K562 (cell line): ENCODE measurements at regions not wholly inside any gene's neighbourhood (a gene's known extent, or its start where the extent isn't known, plus 50 kb on each side); places are given as distances from the start of the nearest gene placed in this dataset.

Experiments used
- ATAC-seq: fragments of 200-7000 bp; cut with Tn5 transposase; 3 replicates; pipeline ENCODE4 v1.9.1; 2020; ENCODE audit warnings: moderate library complexity
- BruUV-seq: library from RNA; stranded (reverse); fragments of 400-500 nt; replicated peaks from 2 replicates; lab custom pipeline; 2021; lab: Mats Ljungman, UMichigan
- CTCF ChIA-PET: fragments of 300-600 bp; formaldehyde crosslinking; extraction: SDS; loops from one replicate; lab custom pipeline; 2021; ENCODE audit warnings: low intra/inter-chr PET ratio; lab: Yijun Ruan, JAX
- POLR2A ChIA-PET: fragments of 300-600, 350-650 bp; sonication (Branson Sonifier 250); formaldehyde crosslinking; extraction: SDS; loops from one replicate; lab custom pipeline; 2021; ENCODE audit warnings: antibody characterized with exemption, inconsistent platforms; lab: Yijun Ruan, JAX
- DNase-seq, 4 experiments: peaks; one replicate each; pipeline versions ENCODE4 v3.0.0 to v3.0.0-alpha.2; 2011 to 2018; ENCODE audit warnings: low spot score in 3 of 4, mixed read lengths in 3 of 4; ENCODE audit errors: extremely low read depth in 1 of 4
- FAIRE-seq: peaks from 2 replicates; lab custom pipeline; 2011; peaks lifted over from hg19 to GRCh38; lab: Jason Lieb, UNC
- H2AFZ ChIP-seq: 2 replicates; pipeline ENCODE4 v1.6.0; 2011; ENCODE audit warnings: low read depth, low read length, control low read depth, inconsistent platforms
- H3K27ac ChIP-seq: fragments of 200-600 bp; 3 replicates; pipeline ENCODE4 v1.8.0; 2011; ENCODE audit warnings: low read depth, mild to moderate bottlenecking, control low read depth, inconsistent platforms, low read length, moderate library complexity, mixed read lengths; ENCODE audit errors: extremely low read depth
- H3K27me3 ChIP-seq, 2 experiments: fragments of 300-600 bp in 1 of 2; 2 replicates in 1 of 2; 3 replicates in 1 of 2; pipeline versions ENCODE4 v1.6.0 to v1.8.0; 2011; ENCODE audit warnings: inconsistent platforms in 2 of 2, low read length in 2 of 2, mild to moderate bottlenecking in 1 of 2, mixed read lengths in 1 of 2, moderate library complexity in 1 of 2; ENCODE audit not compliant: control insufficient read depth in 2 of 2, insufficient read depth in 2 of 2
- H3K36me3 ChIP-seq: fragments of 300-600 bp; 3 replicates; pipeline ENCODE4 v1.8.0; 2011; ENCODE audit warnings: mild to moderate bottlenecking, low read length, inconsistent platforms; ENCODE audit not compliant: control insufficient read depth, insufficient read depth
- H3K4me1 ChIP-seq, 2 experiments: fragments of 200-600 bp in 1 of 2; replicated peaks in 1 of 2; 2 replicates in 1 of 2; 3 replicates in 1 of 2; pipeline versions ENCODE4 v1.5.1 to v1.8.0; 2011; ENCODE audit warnings: inconsistent platforms in 2 of 2, low read length in 2 of 2, mild to moderate bottlenecking in 1 of 2, mixed read lengths in 1 of 2, moderate library complexity in 1 of 2; ENCODE audit not compliant: control insufficient read depth in 2 of 2, insufficient read depth in 2 of 2
- H3K4me2 ChIP-seq: 2 replicates; pipeline ENCODE4 v1.6.1; 2011; ENCODE audit warnings: low read length, control low read depth, inconsistent platforms, mixed read lengths; ENCODE audit not compliant: insufficient read depth
- H3K4me3 ChIP-seq: fragments of 200-600 bp; sonication (generic), shearing (Covaris generic); 2 replicates; pipeline ENCODE4 v1.5.1; 2016; ENCODE audit warnings: control low read depth, inconsistent platforms
- H3K79me2 ChIP-seq: fragments of 200-600 bp; 3 replicates; pipeline ENCODE4 v1.8.0; 2011; ENCODE audit warnings: low read length, inconsistent platforms; ENCODE audit not compliant: control insufficient read depth, insufficient read depth
- H3K9ac ChIP-seq, 2 experiments: 2 replicates each; pipeline versions ENCODE4 v1.6.0 to v1.6.1; 2011; ENCODE audit warnings: low read depth in 2 of 2, low read length in 2 of 2, control low read depth in 1 of 2, inconsistent platforms in 1 of 2, mild to moderate bottlenecking in 1 of 2, mixed read lengths in 1 of 2; ENCODE audit not compliant: insufficient read depth in 1 of 2
- H3K9me1 ChIP-seq: one replicate; pipeline ENCODE4 v1.6.0; 2011; ENCODE audit warnings: inconsistent platforms, mild to moderate bottlenecking, low read length, moderate library complexity; ENCODE audit not compliant: control insufficient read depth, insufficient read depth
- H3K9me3 ChIP-seq: replicated peaks from 2 replicates; pipeline ENCODE4 v1.5.1; 2011; ENCODE audit warnings: low read depth, low read length, inconsistent platforms; ENCODE audit not compliant: control insufficient read depth, insufficient read depth
- H4K20me1 ChIP-seq: replicated peaks from 2 replicates; pipeline ENCODE4 v1.6.1; 2011; ENCODE audit warnings: low read length, inconsistent platforms, mixed read lengths; ENCODE audit not compliant: control insufficient read depth, insufficient read depth
- CAMTA2 ChIP-seq: fragments of 250-450 bp; sonication (Bioruptor Pico); conservative IDR thresholded peaks from 2 replicates; pipeline ENCODE4 v1.5.1; 2022
- JUN ChIP-seq, 2 experiments: sonication (generic) in 1 of 2; formaldehyde crosslinking in 1 of 2; IDR thresholded peaks; 2 replicates each; pipeline versions ENCODE4 v1.6.1 to v1.8.0; 2012 to 2022; ENCODE audit warnings: borderline replicate concordance in 2 of 2, mild to moderate bottlenecking in 2 of 2, improper control_type of control experiment in 1 of 2, low read depth in 1 of 2, low read length in 1 of 2, missing genetic modification reagents in 1 of 2
- MIER1 ChIP-seq: fragments of 450-650 bp; IDR thresholded peaks from 2 replicates; pipeline ENCODE4 v1.6.1; 2016; ENCODE audit warnings: antibody characterized with exemption, mild to moderate bottlenecking, low read depth
- PHF21A ChIP-seq: fragments of 450-650 bp; IDR thresholded peaks from 2 replicates; pipeline ENCODE4 v1.6.1; 2017; ENCODE audit warnings: low read depth, borderline replicate concordance
- PML ChIP-seq: IDR thresholded peaks from 2 replicates; pipeline ENCODE4 v1.6.1; 2012; ENCODE audit warnings: low read length, inconsistent platforms
- PPARD ChIP-seq: fragments of 250-450 bp; sonication (Bioruptor Pico); IDR thresholded peaks from 2 replicates; pipeline ENCODE4 v1.8.0; 2022; ENCODE audit warnings: inconsistent platforms, mild to moderate bottlenecking, moderate library complexity
- PTRF ChIP-seq: fragments of 450-650 bp; IDR thresholded peaks from 2 replicates; pipeline ENCODE4 v1.6.1; 2016; ENCODE audit warnings: mild to moderate bottlenecking, missing genetic modification characterization, missing compliant biosample characterization
- TAF1 ChIP-seq: IDR thresholded peaks from 2 replicates; pipeline ENCODE4 v1.6.1; 2011; ENCODE audit warnings: mild to moderate bottlenecking, low read length, moderate library complexity; ENCODE audit not compliant: insufficient read depth, control insufficient read depth, severe bottlenecking; ENCODE audit errors: extremely low read depth
- ZFP36 ChIP-seq: fragments of 150-350 bp; IDR thresholded peaks from 2 replicates; pipeline ENCODE4 v1.6.1; 2018; ENCODE audit warnings: low read length, low read depth; ENCODE audit not compliant: partially characterized antibody
- ZNF609 ChIP-seq: sonication (generic); formaldehyde crosslinking; IDR thresholded peaks from 2 replicates; pipeline ENCODE4 v1.8.1; 2023; ENCODE audit warnings: missing genetic modification reagents, mild to moderate bottlenecking, borderline replicate concordance
- in situ Hi-C: fragments of 300-500 bp; cut with MboI; formaldehyde crosslinking; loops from 4 replicates; pipeline ENCODE4 v1.15.0; 2018; ENCODE audit warnings: inconsistent platforms, mixed read lengths
- intact Hi-C: fragments of 100-400 bp; cut with micrococcal nuclease; formaldehyde crosslinking; loops from 2 replicates; pipeline ENCODE4 v1.14.2; 2022

- no peak overlapping the region for H3K4me2 ChIP-seq
These were observed 193.8 kb upstream of the PRSS16 start for GRCh38 chr6:27053738-27054137.

More at GRCh38 chr6:27053738-27054137, 193.8 kb upstream of the PRSS16 start:
- no TSS peak for BruUV-seq
- FAIRE-seq (no peak), DNase-seq (no peak), ATAC-seq (no peak; the same call in 1 of the 3 replicates)
- peaks cover 0 to 4% of the 10 kb centered on the region in 2 experiments; a peak in 2 of 5 replicates for H3K4me1 ChIP-seq
- ChIA-PET POLR2A (interaction anchor here (1.3 to 2.0 kb wide), 2 partner anchors 9 to 15 kb away, joined by 3 to 7 read pairs; no protein-coding TSS in a partner anchor), CTCF (no interaction called here)
- in situ Hi-C loops (no loop called here), intact Hi-C loops (no loop called here)
- H3K27ac ChIP-seq: no peak overlapping the region
- no peaks in the 10 kb centered on the region for H3K9me3 ChIP-seq
- no peak overlapping the region for H3K9ac ChIP-seq
- no peak overlapping the region for H3K4me3 ChIP-seq
- H3K9me1 ChIP-seq: no peaks in the 10 kb centered on the region
- no peaks in the 10 kb centered on the region for H3K79me2 ChIP-seq
- no peaks in the 10 kb centered on the region for H3K36me3 ChIP-seq
- H2AFZ ChIP-seq: no peak overlapping the region
- TF ChIP-seq CAMTA2 (CRISPR knock-in tag) (no peak), ZFP36 (no peak), PPARD (CRISPR knock-in tag) (no peak), PTRF (tag) (no peak), PHF21A (no peak), JUN (IDR thresholded peaks at IDR 0.05; ENCODE audit: borderline replicate concordance, low read depth, low read length) (no peak), JUN (CRISPR knock-in tag; IDR thresholded peaks at IDR 0.05; ENCODE audit: borderline replicate concordance) (no peak), MIER1 (no peak), TAF1 (no peak), ZNF609 (CRISPR knock-in tag) (no peak), PML (no peak)
- no peaks in the 10 kb centered on the region for H3K27me3 ChIP-seq
- no peaks in the 10 kb centered on the region for H4K20me1 ChIP-seq
